GM10248 (cell line): ENCODE measurements at regions not wholly inside any gene's neighbourhood (a gene's known extent, or its start where the extent isn't known, plus 50 kb on each side); places are given as distances from the start of the nearest gene placed in this dataset.

ENCODE experiments used
- CTCF ChIA-PET: fragments of 300-600 bp; sonication (Branson Sonifier 250); formaldehyde crosslinking; extraction: SDS; loops from one replicate; lab custom pipeline; 2021; ENCODE audit warnings: antibody characterized with exemption; lab: Yijun Ruan, JAX
- POLR2A ChIA-PET: fragments of 350-650 bp; sonication (Branson Sonifier 250); formaldehyde crosslinking; extraction: SDS; loops from one replicate; lab custom pipeline; 2020; ENCODE audit warnings: antibody characterized with exemption; lab: Yijun Ruan, JAX
- DNase-seq: peaks from one replicate; pipeline ENCODE4 v3.0.0; 2012; ENCODE audit errors: extremely low spot score
- CTCF ChIP-seq: IDR thresholded peaks from 2 replicates; pipeline ENCODE4 v1.5.1; 2012; ENCODE audit warnings: mild to moderate bottlenecking, low read depth; ENCODE audit errors: extremely low read depth, missing control alignments, control extremely low read depth

GRCh38 chr13:90168953-90169352 lies 1178.5 kb upstream of the MIR17HG start:
- no peak for TF ChIP-seq CTCF
- POLR2A ChIA-PET, result no interaction called here
- DNase-seq, result no peak
- CTCF ChIA-PET, result no interaction called here

DNA sequence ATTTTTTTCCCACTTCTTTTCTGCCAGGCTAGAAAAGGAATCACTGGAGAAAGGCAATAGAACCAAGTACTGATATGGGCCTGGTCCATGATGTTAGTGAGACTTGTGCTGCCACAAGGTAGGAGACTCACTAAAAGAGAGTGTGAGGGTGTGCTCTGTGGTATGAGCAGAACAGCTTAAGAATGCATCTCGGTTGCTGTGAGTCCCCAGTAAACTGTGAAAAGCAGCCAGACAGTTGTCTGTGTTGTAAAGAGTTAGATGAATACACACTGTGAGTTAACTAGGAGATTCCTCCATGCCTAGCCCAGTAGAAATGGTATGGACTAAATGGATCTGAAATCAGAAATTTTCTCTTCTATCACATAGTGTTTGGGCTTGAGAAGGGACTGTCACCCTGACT lies 1177.3 kb upstream of the MIR17HG start:
- no peak for TF ChIP-seq CTCF
- ChIA-PET CTCF (no interaction called here), POLR2A (no interaction called here)
- no peak for DNase-seq

- POLR2A ChIA-PET, result no interaction called here
- CTCF ChIA-PET, result no interaction called here
- DNase-seq, result no peak
- no peak for TF ChIP-seq CTCF
Observed at GRCh38 chr13:90171649-90172048, 1175.8 kb upstream of the MIR17HG start.

DNA sequence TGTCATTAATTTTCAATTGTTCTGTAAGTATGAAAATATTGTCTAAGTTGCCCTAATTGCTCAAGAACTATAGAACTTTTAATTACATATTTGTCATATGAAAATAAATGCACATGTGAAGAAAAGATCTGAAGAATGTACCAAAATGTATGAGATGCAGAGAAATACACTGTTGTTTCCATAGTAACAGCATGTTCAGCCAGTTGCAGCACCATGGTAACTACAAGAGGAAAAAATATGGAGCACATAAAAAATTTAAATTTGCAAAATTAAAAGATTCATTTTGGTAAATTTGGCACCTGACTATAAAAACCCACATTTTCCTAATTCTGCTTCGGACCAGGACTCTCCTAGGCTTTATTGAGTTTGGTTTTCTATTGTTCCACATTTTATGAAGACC lies 1170.0 kb upstream of the MIR17HG start:
- CTCF ChIA-PET, result no interaction called here
- POLR2A ChIA-PET, result no interaction called here

DNA sequence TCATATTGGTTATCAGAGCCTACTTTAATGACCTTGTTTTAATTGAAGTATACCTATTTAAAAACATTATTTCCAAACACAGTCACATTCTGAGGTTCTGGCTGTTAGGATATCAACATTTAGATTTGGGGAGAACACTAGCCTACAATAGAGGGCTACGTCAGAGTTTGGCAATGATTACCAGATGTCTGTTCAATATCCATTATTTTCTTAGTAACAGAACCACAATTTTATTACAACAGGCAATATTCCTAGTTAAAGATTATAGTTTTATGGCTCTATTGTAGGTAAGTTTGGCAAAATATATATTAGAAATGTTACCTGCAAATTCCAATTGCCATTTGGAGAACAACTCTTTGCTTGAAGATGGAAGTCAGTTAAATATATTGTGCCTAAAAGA lies 1163.1 kb upstream of the MIR17HG start:
- ChIA-PET POLR2A (no interaction called here), CTCF (no interaction called here)
- DNase-seq, result no peak
- no peak for TF ChIP-seq CTCF

More for the DNA sequence above, 1170.0 kb upstream of the MIR17HG start:
- no peak for DNase-seq
- TF ChIP-seq CTCF, result no peak

DNA sequence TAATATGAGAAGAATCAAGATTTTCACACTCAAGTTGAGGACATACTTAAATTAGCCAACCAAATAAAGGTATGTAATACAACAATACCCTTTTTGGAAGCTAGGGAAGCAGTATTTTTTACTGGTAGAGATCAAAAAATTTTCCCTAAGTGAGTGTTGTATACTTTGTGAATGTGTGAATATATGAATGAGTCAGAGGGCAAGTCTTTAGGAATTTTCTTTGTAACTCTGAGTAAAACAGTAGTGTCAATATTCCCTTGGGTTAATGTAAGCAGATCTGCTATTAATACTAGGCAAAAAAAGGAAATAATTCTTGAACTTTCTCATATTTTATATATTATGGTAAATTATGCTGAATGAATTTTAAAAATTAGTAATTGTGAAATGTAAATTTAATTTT lies 1161.8 kb upstream of the MIR17HG start:
- ChIA-PET POLR2A (no interaction called here), CTCF (no interaction called here)
- no peak for TF ChIP-seq CTCF
- DNase-seq, result no peak
